ENCODE measurements at regions not wholly inside any gene's neighbourhood (a gene's known extent, or its start where the extent isn't known, plus 50 kb on each side); places are given as distances from the start of the nearest gene placed in this dataset.

DNA sequence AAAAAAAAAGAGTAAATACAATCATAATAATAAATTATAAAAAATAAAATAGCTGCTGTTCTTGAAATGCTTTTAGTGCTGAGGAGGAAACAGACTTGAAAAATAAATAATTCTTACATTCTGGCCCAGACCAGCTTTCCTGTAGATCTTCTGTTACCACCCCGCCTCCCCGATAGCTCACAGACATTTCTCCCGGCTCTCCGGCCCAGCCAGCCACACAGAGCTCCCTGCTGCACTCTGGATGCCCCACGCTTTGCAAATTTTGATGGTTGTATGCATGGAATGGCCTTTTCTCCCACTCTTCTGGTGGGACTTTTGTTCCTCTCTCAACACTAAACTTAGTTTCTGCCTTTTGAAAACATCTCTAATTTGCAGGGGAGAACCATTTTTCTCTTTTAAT is 249.3 kb downstream of the ATP23 start (continued):
- TF ChIP-seq ATF3 (IDR thresholded peaks at IDR 0.05) (no peak), JUND (IDR thresholded peaks at IDR 0.05) (no peak), SP1 (IDR thresholded peaks at IDR 0.05) (no peak)

DNA sequence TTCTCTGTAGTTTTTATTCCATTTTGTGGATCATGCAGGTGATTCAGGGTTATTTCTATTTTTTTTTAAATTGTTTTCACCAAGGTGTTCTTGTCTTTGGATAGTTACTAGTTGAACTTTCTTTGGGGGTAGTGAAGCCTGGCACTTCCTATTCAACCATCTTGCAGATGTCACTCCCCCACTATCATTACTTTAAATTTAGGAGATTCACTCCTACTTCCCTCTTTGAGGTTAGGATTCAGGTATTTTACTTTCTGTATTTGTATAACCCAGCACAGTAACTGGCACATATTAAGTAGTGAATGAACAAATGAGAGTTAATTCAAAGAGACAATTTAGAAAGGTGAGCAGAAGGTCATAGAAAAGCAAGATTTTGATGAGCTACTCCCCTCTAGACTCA is 255.6 kb downstream of the ATP23 start:
- Histone ChIP-seq H3K27me3 (ENCODE audit: control insufficient read depth in 4 of 4, insufficient read depth in 4 of 4, low read length in 3 of 4) (no peaks in the 10 kb centered on the region), H3K9ac (ENCODE audit: low read depth in 1 of 2, low read length in 2 of 2) (no peak overlapping the region), H3K4me1 (ENCODE audit: control insufficient read depth in 4 of 4, insufficient read depth in 4 of 4, low read length in 3 of 4) (no peaks in the 10 kb centered on the region), H3K36me3 (ENCODE audit: control insufficient read depth in 4 of 4, insufficient read depth in 3 of 4, low read depth in 1 of 4, low read length in 3 of 4) (no peaks in the 10 kb centered on the region), H3K4me3 (ENCODE audit: low read depth in 1 of 3, low read length in 3 of 3) (no peak overlapping the region), H3K9me3 (ENCODE audit: control insufficient read depth in 4 of 4, low read length in 3 of 4) (peaks cover 0 to 4% (median 2%) of the 10 kb centered on the region in 4 donors), H3K27ac (ENCODE audit: low read depth in 1 of 2, low read length in 2 of 2) (no peak overlapping the region)
- TF ChIP-seq CTCF (IDR thresholded peaks at IDR 0.05; ENCODE audit: low read depth, low read length, missing input control), result no peak
- no peak for TF ChIP-seq RXRA (IDR thresholded peaks at IDR 0.05)
- TF ChIP-seq EGR1 (IDR thresholded peaks at IDR 0.05; ENCODE audit: low read depth in 2 of 2), result no peak
- TF ChIP-seq ATF3 (IDR thresholded peaks at IDR 0.05), result no peak
- no peak for TF ChIP-seq TAF1 (conservative IDR thresholded peaks at IDR 0.05)
- no peak for TF ChIP-seq ZBTB33 (IDR thresholded peaks at IDR 0.05)
- TF ChIP-seq YY1 (IDR thresholded peaks at IDR 0.05), result no peak
- no peak for TF ChIP-seq MAX (IDR thresholded peaks at IDR 0.05)
- no peak for TF ChIP-seq FOXA2 (IDR thresholded peaks at IDR 0.05)
- TF ChIP-seq SP1 (IDR thresholded peaks at IDR 0.05), result no peak
- no peak for TF ChIP-seq HNF4G (IDR thresholded peaks at IDR 0.05)
- no peak for TF ChIP-seq REST (IDR thresholded peaks at IDR 0.05)
- no peak for DNase-seq (ENCODE audit: low spot score)

Data from liver (tissue), 7 donors.